Chondrocyte (in vitro differentiated cells): ENCODE measurements at regions not wholly inside any gene's neighbourhood (a gene's known extent, or its start where the extent isn't known, plus 50 kb on each side); places are given as distances from the start of the nearest gene placed in this dataset.

Experiments
- DNase-seq: peaks from one replicate; pipeline ENCODE4 v3.0.0; 2021; ENCODE audit warnings: mixed read lengths, low spot score
- H3K27ac Mint-ChIP-seq: one replicate; pipeline ENCODE4 v1.8.0; 2021; ENCODE audit warnings: mild to moderate bottlenecking, moderate library complexity, mixed read lengths; ENCODE audit not compliant: unreplicated experiment
- H3K27me3 Mint-ChIP-seq: 2 replicates; pipeline ENCODE4 v1.8.0; 2021; ENCODE audit warnings: low read depth, mixed read lengths
- H3K36me3 Mint-ChIP-seq: 2 replicates; pipeline ENCODE4 v1.8.0; 2021; ENCODE audit warnings: low read depth, mixed read lengths
- H3K4me1 Mint-ChIP-seq: 2 replicates; pipeline ENCODE4 v1.8.0; 2021; ENCODE audit warnings: low read depth, mild to moderate bottlenecking, mixed read lengths
- H3K4me3 Mint-ChIP-seq: one replicate; pipeline ENCODE4 v1.8.0; 2021; ENCODE audit warnings: mild to moderate bottlenecking, moderate library complexity, mixed read lengths; ENCODE audit not compliant: unreplicated experiment
- H3K9me3 Mint-ChIP-seq: 2 replicates; pipeline ENCODE4 v1.8.0; 2021; ENCODE audit warnings: low read depth, mixed read lengths
- TF ChIP-seq, protein P1 (sequence below): fragments of 200-600 bp; sonication (generic); IDR thresholded peaks from 2 replicates; pipeline ENCODE4 v1.5.0; 2021; ENCODE audit warnings: antibody characterized with exemption, mild to moderate bottlenecking, moderate library complexity

DNA sequence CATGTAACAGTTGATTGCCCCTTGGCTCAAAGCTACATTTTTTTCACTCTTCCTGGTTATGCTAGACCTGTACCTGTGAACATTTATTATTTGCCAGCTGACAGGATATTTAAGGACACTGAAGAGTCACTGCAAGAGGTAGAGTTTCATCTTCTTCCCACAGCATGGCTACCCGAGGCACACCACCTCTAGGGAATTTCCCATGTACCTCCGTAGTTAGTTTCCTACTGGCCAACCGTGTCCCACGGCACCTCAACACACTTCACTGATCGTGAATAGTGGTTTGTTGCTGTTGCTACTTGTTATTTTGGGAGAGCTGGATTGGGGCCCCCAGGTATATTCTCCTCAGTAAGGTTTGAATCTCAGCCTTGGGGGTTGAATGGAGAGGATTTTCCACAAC is 648.6 kb downstream of the SEMA5A start:
- Mint-ChIP-seq H3K4me3 (no peak overlapping the region), H3K27ac (no peak overlapping the region), H3K36me3 (no peaks in the 10 kb centered on the region), H3K4me1 (no peaks in the 10 kb centered on the region), H3K9me3 (peaks cover 4% of the 10 kb centered on the region), H3K27me3 (no peaks in the 10 kb centered on the region)
- DNase-seq: no peak
- TF ChIP-seq, protein P1, sequence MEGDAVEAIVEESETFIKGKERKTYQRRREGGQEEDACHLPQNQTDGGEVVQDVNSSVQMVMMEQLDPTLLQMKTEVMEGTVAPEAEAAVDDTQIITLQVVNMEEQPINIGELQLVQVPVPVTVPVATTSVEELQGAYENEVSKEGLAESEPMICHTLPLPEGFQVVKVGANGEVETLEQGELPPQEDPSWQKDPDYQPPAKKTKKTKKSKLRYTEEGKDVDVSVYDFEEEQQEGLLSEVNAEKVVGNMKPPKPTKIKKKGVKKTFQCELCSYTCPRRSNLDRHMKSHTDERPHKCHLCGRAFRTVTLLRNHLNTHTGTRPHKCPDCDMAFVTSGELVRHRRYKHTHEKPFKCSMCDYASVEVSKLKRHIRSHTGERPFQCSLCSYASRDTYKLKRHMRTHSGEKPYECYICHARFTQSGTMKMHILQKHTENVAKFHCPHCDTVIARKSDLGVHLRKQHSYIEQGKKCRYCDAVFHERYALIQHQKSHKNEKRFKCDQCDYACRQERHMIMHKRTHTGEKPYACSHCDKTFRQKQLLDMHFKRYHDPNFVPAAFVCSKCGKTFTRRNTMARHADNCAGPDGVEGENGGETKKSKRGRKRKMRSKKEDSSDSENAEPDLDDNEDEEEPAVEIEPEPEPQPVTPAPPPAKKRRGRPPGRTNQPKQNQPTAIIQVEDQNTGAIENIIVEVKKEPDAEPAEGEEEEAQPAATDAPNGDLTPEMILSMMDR: no peak

DNA sequence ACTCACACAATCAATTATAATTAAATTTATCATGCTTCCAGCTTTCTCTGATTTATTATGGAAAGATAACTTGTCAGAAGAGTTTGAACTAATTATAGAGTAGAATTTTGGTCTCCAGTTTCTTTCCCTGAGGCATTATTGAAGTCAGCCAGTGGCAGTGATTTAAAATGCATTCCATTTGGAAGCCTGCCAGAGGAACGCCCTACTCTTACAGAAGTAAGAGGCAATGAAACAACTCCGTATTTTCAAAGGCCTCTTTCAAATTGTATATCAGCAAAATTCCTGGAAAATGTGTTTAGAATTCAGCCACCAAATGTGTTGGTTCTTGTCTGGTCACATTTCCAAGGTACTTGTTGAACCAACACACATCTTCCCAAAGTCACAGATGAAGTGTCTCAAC is 640.9 kb downstream of the SEMA5A start:
- Mint-ChIP-seq H3K27me3 (no peaks in the 10 kb centered on the region), H3K4me3 (no peak overlapping the region), H3K36me3 (no peaks in the 10 kb centered on the region), H3K9me3 (no peaks in the 10 kb centered on the region), H3K27ac (no peak overlapping the region), H3K4me1 (peaks cover 34% of the 10 kb centered on the region)
- TF ChIP-seq, protein P1: no peak
- DNase-seq: no peak

DNA sequence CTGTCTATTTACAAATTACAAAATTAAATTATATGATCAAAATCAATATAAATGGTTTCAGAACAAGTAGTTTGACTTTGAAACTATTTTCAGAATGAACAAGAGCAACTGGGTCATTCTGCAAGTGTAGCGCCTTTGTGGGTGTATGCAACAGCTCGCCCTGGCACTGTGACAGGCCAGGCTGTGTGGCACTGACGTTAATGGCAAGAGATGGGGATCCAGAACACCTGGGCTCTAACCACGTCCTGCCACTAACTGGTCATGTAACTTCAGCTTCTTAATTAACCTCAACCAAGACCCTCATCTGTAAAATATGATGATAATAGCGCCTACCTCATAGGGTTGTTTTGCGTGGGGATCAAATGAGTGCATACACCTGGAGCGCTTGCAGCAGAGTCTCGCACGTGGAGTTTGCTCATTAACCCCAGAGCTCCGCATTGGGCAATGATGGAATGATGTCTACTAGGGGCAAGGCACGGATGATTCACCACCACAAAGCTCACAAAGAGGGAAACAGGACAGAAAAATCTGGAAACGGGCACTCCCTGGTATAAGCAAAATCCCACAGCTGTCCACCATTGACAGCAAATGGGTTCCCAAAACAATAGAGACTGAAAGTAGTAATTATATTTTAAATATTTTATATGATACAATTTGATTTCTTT is 639.4 kb downstream of the SEMA5A start:
- Mint-ChIP-seq H3K4me1 (peaks cover 34% of the 10 kb centered on the region), H3K36me3 (no peaks in the 10 kb centered on the region), H3K4me3 (no peak overlapping the region), H3K27ac (peak overlapping the region; percentile 50), H3K9me3 (no peaks in the 10 kb centered on the region), H3K27me3 (no peaks in the 10 kb centered on the region)
- no peak for DNase-seq
- TF ChIP-seq, protein P1: no peak

DNA sequence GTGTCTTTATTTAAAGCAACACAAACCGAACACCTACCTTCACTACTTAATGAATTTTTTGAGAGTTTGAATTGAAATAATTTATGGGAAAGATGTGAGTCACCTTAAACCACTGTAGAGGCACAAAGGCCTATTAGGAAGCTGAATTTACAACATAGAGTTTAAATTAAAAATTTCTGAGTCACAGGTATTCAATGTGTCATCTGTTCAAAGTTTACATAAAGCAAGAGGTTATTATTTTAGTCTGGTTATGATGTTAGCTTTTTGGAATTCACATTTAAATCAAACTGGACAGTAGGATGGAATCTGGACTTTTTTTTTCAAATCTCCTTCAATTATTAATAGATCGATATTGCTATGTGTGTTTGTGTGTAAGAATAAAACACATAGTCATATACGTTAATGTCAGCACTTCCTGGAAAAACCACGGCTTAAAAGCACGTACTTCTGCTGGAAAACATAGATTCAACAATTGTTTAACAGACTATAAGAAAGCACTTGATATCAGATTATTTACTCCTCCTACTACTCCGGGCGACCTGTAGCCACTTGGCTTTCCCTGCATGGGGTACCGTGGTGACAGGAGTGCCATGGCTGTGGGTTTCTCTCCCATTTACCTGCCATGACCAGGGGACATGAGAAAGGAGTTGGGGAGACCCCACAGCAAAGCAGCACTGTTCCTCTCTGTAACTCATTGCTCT is 638.6 kb downstream of the SEMA5A start:
- H3K4me3 Mint-ChIP-seq: no peak overlapping the region
- DNase-seq: no peak

DNA sequence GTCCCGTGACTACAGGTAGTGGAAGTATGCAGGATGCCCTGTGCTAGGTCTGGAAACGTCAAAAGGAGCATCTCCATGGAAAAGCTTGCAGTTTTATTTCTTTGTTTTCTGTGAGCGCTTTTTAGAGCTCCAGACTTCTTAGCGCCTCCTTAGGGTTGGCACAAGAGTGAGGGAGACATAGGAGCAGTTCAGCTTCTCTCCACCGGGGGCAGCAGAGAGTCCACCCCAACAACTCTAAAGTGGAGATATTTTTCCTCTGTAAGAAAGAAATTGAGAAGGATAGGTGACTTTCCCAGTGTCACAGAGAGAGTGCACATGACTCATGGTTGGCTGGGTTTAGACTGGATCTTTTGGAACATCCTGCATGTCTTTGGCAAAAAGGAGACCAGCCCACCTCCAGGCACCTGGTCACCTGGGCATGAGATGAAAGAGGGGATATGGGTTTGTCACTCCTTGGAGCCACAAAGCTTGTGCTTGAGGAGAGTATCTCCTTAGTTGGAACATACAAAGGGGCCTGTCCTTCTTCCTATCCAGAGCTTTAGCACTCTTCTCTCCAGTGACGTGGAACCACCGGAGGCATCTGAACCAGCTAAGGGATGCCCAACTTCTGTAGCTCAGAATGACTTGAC is 637.7 kb downstream of the SEMA5A start:
- no peaks in the 10 kb centered on the region for H3K36me3 Mint-ChIP-seq
- H3K27me3 Mint-ChIP-seq: no peaks in the 10 kb centered on the region
- H3K4me3 Mint-ChIP-seq: no peak overlapping the region
- peak overlapping the region; percentile 79 for H3K27ac Mint-ChIP-seq
- no peaks in the 10 kb centered on the region for H3K9me3 Mint-ChIP-seq
- TF ChIP-seq, protein P1: peak; percentile 81
- no peak for DNase-seq
- peaks cover 34% of the 10 kb centered on the region for H3K4me1 Mint-ChIP-seq

More for the DNA sequence above, 638.6 kb downstream of the SEMA5A start:
- Mint-ChIP-seq H3K9me3 (no peaks in the 10 kb centered on the region), H3K27ac (peak overlapping the region; percentile 79), H3K27me3 (no peaks in the 10 kb centered on the region), H3K36me3 (no peaks in the 10 kb centered on the region), H3K4me1 (peaks cover 34% of the 10 kb centered on the region)
- TF ChIP-seq, protein P1: no peak
